NT2/D1 (cell line): ENCODE measurements at regions not wholly inside any gene's neighbourhood (a gene's known extent, or its start where the extent isn't known, plus 50 kb on each side); places are given as distances from the start of the nearest gene placed in this dataset.

Source experiments
- SUZ12 ChIP-seq: IDR thresholded peaks from 2 replicates; pipeline ENCODE4 v1.6.1; 2011; ENCODE audit not compliant: insufficient read length, insufficient read depth; ENCODE audit errors: extremely low read depth
- YY1 ChIP-seq: IDR thresholded peaks from 2 replicates; pipeline ENCODE4 v1.6.1; 2011; ENCODE audit not compliant: insufficient read length, insufficient read depth
- ZNF274 ChIP-seq: IDR thresholded peaks from 2 replicates; pipeline ENCODE4 v1.6.1; 2011; ENCODE audit warnings: mild to moderate bottlenecking, low read depth, low read length

- TF ChIP-seq ZNF274 (no peak), YY1 (no peak), SUZ12 (no peak)
Observed at GRCh38 chr1:188988589-188988988, 1489.1 kb downstream of the BRINP3 start.
